ENCODE measurements at regions not wholly inside any gene's neighbourhood (a gene's known extent, or its start where the extent isn't known, plus 50 kb on each side); places are given as distances from the start of the nearest gene placed in this dataset.

DNA sequence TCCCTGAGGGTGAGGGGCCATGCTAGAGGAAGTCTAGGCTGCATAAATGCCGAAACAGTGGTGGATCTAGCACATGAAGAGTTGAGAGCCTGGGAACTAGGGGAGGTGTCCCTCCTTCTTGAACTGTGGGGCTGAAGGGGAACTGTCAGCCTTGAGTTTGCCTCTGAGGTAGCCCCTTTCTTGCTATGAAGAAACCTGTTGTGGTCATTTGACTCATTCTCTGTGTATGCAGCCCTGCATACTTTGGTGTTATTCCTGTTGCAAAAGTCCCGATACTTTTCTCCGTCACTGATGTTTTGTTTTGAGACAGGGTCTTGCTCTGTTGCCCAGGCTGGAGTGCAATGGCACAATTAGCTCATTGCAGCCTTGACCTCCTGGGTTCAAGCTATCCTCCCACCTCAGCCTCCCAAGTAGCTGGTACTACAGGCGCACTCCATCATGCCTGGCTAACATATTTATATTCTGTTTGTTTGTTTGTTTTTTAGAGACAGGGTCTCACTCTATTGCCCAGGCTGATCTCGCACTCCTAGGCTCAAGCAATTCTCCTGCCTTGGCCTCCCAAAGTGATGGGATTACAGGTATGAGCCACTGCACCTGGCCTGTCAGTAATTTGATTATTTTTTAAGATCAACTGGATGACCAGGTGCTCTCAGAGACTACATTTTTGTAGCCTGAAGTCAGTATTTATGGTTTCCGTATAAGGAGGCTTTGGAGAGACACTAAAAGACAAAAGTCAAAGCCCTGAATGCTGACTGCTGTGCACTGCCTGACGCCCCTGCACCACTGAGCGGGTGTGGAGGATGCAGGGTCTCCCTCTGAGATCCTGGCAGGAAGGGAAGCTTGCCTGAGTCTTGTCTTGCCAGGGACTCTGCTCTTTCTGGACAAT lies 86.2 kb upstream of the KCNK12 start:
- DNase-seq = no peak
- Histone ChIP-seq H3K36me3 (no peaks in the 10 kb centered on the region), H3K27ac (no peak overlapping the region), H3K9me3 (no peaks in the 10 kb centered on the region), H3K4me1 (peaks cover 0 to 7% (median 2%) of the 10 kb centered on the region in 4 donors), H3K27me3 (no peaks in the 10 kb centered on the region), H3K4me3 (no peak overlapping the region)
- TF ChIP-seq CTCF (IDR thresholded peaks at IDR 0.05) (no peak), POLR2A (IDR thresholded peaks at IDR 0.05) (no peak)

DNA sequence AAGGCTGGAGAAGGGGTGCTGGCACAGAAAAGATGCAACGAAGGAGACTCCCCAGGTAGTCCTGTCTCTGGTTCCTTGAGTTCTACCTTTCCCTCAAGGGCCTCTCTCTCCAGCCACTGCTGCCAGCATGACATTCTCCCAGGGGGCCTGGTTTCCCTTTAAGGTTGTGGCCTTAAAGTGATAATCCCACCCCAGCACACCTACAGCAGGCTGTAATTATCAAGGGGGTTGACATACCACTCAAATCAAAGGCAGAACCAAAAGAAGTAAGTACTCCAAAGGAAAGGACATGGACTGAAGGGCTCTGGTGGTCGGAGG lies 84.7 kb upstream of the KCNK12 start:
- no peak overlapping the region for H3K4me3 ChIP-seq
- no peak for TF ChIP-seq CTCF (IDR thresholded peaks at IDR 0.05)
- no peak for TF ChIP-seq POLR2A (IDR thresholded peaks at IDR 0.05)
- no peaks in the 10 kb centered on the region for H3K9me3 ChIP-seq
- no peaks in the 10 kb centered on the region for H3K36me3 ChIP-seq
- H3K27me3 ChIP-seq = no peaks in the 10 kb centered on the region
- peaks cover 0 to 7% (median 2%) of the 10 kb centered on the region in 4 donors for H3K4me1 ChIP-seq
- DNase-seq = no peak
- peak overlapping the region in 1 of 4 donors; percentile 52 for H3K27ac ChIP-seq

- peak in 2 of 3 donors; percentile 66 to 75 for DNase-seq
- Histone ChIP-seq H3K36me3 (no peaks in the 10 kb centered on the region), H3K9me3 (no peaks in the 10 kb centered on the region), H3K27me3 (no peaks in the 10 kb centered on the region), H3K4me3 (no peak overlapping the region), H3K4me1 (peaks cover 0 to 7% (median 2%) of the 10 kb centered on the region in 4 donors), H3K27ac (peak overlapping the region in 1 of 4 donors; percentile 55)
- TF ChIP-seq CTCF (IDR thresholded peaks at IDR 0.05) (no peak), POLR2A (IDR thresholded peaks at IDR 0.05) (no peak)
Measured at GRCh38 chr2:47654790-47655562, 84.2 kb upstream of the KCNK12 start.

- no peaks in the 10 kb centered on the region for H3K27me3 ChIP-seq
- H3K9me3 ChIP-seq = no peaks in the 10 kb centered on the region
- no peaks in the 10 kb centered on the region for H3K36me3 ChIP-seq
- peaks cover 0 to 7% (median 2%) of the 10 kb centered on the region in 4 donors for H3K4me1 ChIP-seq
- DNase-seq = peak in 1 of 3 donors; percentile 46
- TF ChIP-seq CTCF (IDR thresholded peaks at IDR 0.05) (no peak), POLR2A (IDR thresholded peaks at IDR 0.05) (no peak)
- no peak overlapping the region for H3K27ac ChIP-seq
- no peak overlapping the region for H3K4me3 ChIP-seq
Measured at GRCh38 chr2:47653902-47654789, 83.4 kb upstream of the KCNK12 start.

DNA sequence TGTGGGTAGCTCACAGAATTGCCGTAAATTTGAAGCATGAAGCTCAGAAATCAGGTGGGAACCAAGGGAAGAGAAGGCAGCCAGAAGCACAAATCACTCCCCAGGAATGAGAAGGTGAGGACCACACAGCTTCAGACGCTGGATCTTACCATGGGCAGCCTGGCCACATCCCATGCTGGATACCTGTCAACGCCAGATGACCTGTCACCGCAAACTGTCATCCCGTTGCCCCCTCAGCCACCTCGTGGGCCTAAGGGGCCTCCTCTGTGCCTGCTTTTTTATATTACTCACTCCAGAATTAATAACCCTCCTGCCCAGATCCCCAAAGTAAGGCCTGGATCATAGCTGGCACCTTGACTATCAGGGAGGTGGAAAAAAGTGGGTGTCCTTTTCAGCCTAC lies 82.3 kb upstream of the KCNK12 start:
- no peak overlapping the region for H3K4me3 ChIP-seq
- H3K9me3 ChIP-seq = no peaks in the 10 kb centered on the region
- DNase-seq = no peak
- TF ChIP-seq POLR2A (IDR thresholded peaks at IDR 0.05) = no peak
- TF ChIP-seq CTCF (IDR thresholded peaks at IDR 0.05) = no peak
- no peak overlapping the region for H3K27ac ChIP-seq
- no peaks in the 10 kb centered on the region for H3K36me3 ChIP-seq
- H3K27me3 ChIP-seq = no peaks in the 10 kb centered on the region
- peaks cover 0 to 7% (median 2%) of the 10 kb centered on the region in 4 donors for H3K4me1 ChIP-seq
